PC-3 (cell line): ENCODE measurements at regions not wholly inside any gene's neighbourhood (a gene's known extent, or its start where the extent isn't known, plus 50 kb on each side); places are given as distances from the start of the nearest gene placed in this dataset.

ENCODE experiments used
- ATAC-seq: fragments of 200-7000 bp; cut with Tn5 transposase; 2 replicates; pipeline ENCODE4 v1.9.1; 2020; ENCODE audit warnings: mild to moderate bottlenecking, moderate library complexity
- BruUV-seq: library from RNA; stranded (reverse); fragments of 400-500 nt; replicated peaks from 2 replicates; lab custom pipeline; 2021; lab: Mats Ljungman, UMichigan
- CTCF ChIA-PET: fragments of 300-600 bp; sonication (Branson Sonifier 250); formaldehyde crosslinking; loops from one replicate; lab custom pipeline; 2022; ENCODE audit warnings: antibody characterized with exemption; lab: Charles Lee
- POLR2A ChIA-PET: fragments of 300-600 bp; sonication (Branson Sonifier 250); formaldehyde crosslinking; loops from one replicate; lab custom pipeline; 2022; ENCODE audit warnings: antibody characterized with exemption; ENCODE audit not compliant: unreplicated experiment; lab: Charles Lee
- DNase-seq: peaks from one replicate; pipeline ENCODE4 v3.0.0-alpha.2; 2015
- H2AFZ ChIP-seq: fragments of 300-600 bp; sonication (generic); 2 replicates; pipeline ENCODE4 v1.6.0; 2016; ENCODE audit warnings: antibody characterized with exemption, low read length
- H3F3A ChIP-seq: fragments of 300-600 bp; sonication (generic); one replicate; pipeline ENCODE4 v1.6.0; 2017; ENCODE audit warnings: antibody characterized with exemption, low read length, control low read depth, mild to moderate bottlenecking; ENCODE audit not compliant: unreplicated experiment
- H3K27ac ChIP-seq: fragments of 300-600 bp; sonication (generic); 2 replicates; pipeline ENCODE4 v1.5.1; 2016; ENCODE audit warnings: mild to moderate bottlenecking, low read length
- H3K27me3 ChIP-seq: fragments of 300-600 bp; sonication (generic); 2 replicates; pipeline ENCODE4 v1.6.1; 2016; ENCODE audit warnings: low read length, mixed read lengths
- H3K36me3 ChIP-seq: fragments of 300-600 bp; sonication (generic); 2 replicates; pipeline ENCODE4 v1.6.1; 2016; ENCODE audit warnings: low read depth, mixed run types, low read length, mixed read lengths
- H3K4me1 ChIP-seq: fragments of 300-600 bp; sonication (generic); 2 replicates; pipeline ENCODE4 v1.5.1; 2016; ENCODE audit warnings: low read length; ENCODE audit not compliant: insufficient read depth
- H3K4me2 ChIP-seq: fragments of 300-600 bp; sonication (generic); 2 replicates; pipeline ENCODE4 v1.6.0; 2016; ENCODE audit warnings: low read length
- H3K4me3 ChIP-seq: fragments of 300-600 bp; sonication (generic); 2 replicates; pipeline ENCODE4 v1.5.1; 2016; ENCODE audit warnings: mild to moderate bottlenecking, low read length, mixed read lengths
- H3K79me2 ChIP-seq: fragments of 300-600 bp; sonication (generic); 2 replicates; pipeline ENCODE4 v1.6.1; 2017; ENCODE audit warnings: low read length, mixed read lengths
- H3K9ac ChIP-seq: fragments of 300-600 bp; sonication (generic); 2 replicates; pipeline ENCODE4 v1.6.0; 2016; ENCODE audit warnings: mild to moderate bottlenecking, low read length
- H3K9me2 ChIP-seq: fragments of 300-600 bp; sonication (generic); replicated peaks from 2 replicates; pipeline ENCODE4 v1.6.1; 2016; ENCODE audit warnings: mixed run types, low read length, mixed read lengths
- H3K9me3 ChIP-seq: fragments of 300-600 bp; sonication (generic); 2 replicates; pipeline ENCODE4 v1.6.1; 2016; ENCODE audit warnings: low read length, mixed read lengths
- H4K20me1 ChIP-seq: fragments of 300-600 bp; sonication (generic); 2 replicates; pipeline ENCODE4 v1.6.1; 2016; ENCODE audit warnings: low read length, mixed read lengths
- CTCF ChIP-seq: fragments of 300-600 bp; sonication (generic); conservative IDR thresholded peaks from 2 replicates; pipeline ENCODE4 v1.5.1; 2017; ENCODE audit warnings: antibody characterized with exemption, low read depth, mild to moderate bottlenecking, low read length
- EZH2 ChIP-seq: fragments of 300-600 bp; sonication (generic); IDR thresholded peaks from one replicate; pipeline ENCODE4 v1.6.1; 2017; ENCODE audit warnings: antibody characterized with exemption, mild to moderate bottlenecking, low read length; ENCODE audit not compliant: unreplicated experiment
- EZH2phosphoT487 ChIP-seq: fragments of 300-600 bp; sonication (generic); IDR thresholded peaks from 2 replicates; pipeline ENCODE4 v1.6.1; 2018; ENCODE audit warnings: mild to moderate bottlenecking, antibody characterized with exemption, low read length, borderline replicate concordance
- intact Hi-C: fragments of 100-400 bp; cut with micrococcal nuclease; formaldehyde crosslinking; loops from 2 replicates; pipeline ENCODE4 v1.9.0; 2023

GRCh38 chr14:85960756-85961155 lies 430.8 kb downstream of the FLRT2 start:
- Histone ChIP-seq H3K79me2 (no peaks in the 10 kb centered on the region), H3K9ac (no peak overlapping the region), H3K36me3 (no peaks in the 10 kb centered on the region), H3K27me3 (no peaks in the 10 kb centered on the region), H3K4me3 (no peak overlapping the region), H3K4me1 (no peaks in the 10 kb centered on the region), H4K20me1 (no peaks in the 10 kb centered on the region), H3K27ac (no peak overlapping the region), H3K4me2 (no peak overlapping the region), H2AFZ (no peak overlapping the region), H3K9me2 (no peaks in the 10 kb centered on the region), H3K9me3 (peaks cover 16% of the 10 kb centered on the region; the same call in 1 of the 2 replicates), H3F3A (no peaks in the 10 kb centered on the region)
- DNase-seq, result no peak
- no peak for ATAC-seq
- CTCF ChIA-PET, result no interaction called here
- intact Hi-C loops, result no loop called here
- BruUV-seq, result no TSS peak
- POLR2A ChIA-PET, result no interaction called here
- TF ChIP-seq EZH2phosphoT487, result no peak
- TF ChIP-seq CTCF, result no peak
- TF ChIP-seq EZH2, result no peak

GRCh38 chr14:85959063-85959462 lies 429.1 kb downstream of the FLRT2 start:
- no peak overlapping the region for H2AFZ ChIP-seq
- TF ChIP-seq CTCF (no peak), EZH2phosphoT487 (no peak), EZH2 (no peak)
- DNase-seq (no peak), ATAC-seq (no peak)
- H3K9me3 ChIP-seq, result peaks cover 16% of the 10 kb centered on the region; the same call in 1 of the 2 replicates
- no peaks in the 10 kb centered on the region for H3K4me1 ChIP-seq
- H3K27me3 ChIP-seq, result no peaks in the 10 kb centered on the region
- BruUV-seq, result no TSS peak
- H3K9ac ChIP-seq, result no peak overlapping the region
- H3K9me2 ChIP-seq, result no peaks in the 10 kb centered on the region
- no peaks in the 10 kb centered on the region for H3K79me2 ChIP-seq
- no peaks in the 10 kb centered on the region for H3K36me3 ChIP-seq
- no peaks in the 10 kb centered on the region for H3F3A ChIP-seq
- no peak overlapping the region for H3K4me2 ChIP-seq
- no peak overlapping the region for H3K27ac ChIP-seq
- ChIA-PET CTCF (no interaction called here), POLR2A (no interaction called here)
- no peak overlapping the region for H3K4me3 ChIP-seq
- no peaks in the 10 kb centered on the region for H4K20me1 ChIP-seq
- intact Hi-C loops, result no loop called here

- ChIA-PET POLR2A (no interaction called here), CTCF (no interaction called here)
- BruUV-seq, result no TSS peak
- no peaks in the 10 kb centered on the region for H3K9me2 ChIP-seq
- ATAC-seq (no peak), DNase-seq (no peak)
- intact Hi-C loops, result no loop called here
- H3K4me1 ChIP-seq, result no peaks in the 10 kb centered on the region
- no peak for TF ChIP-seq EZH2phosphoT487
- no peak for TF ChIP-seq EZH2
- no peak for TF ChIP-seq CTCF
- no peaks in the 10 kb centered on the region for H3K36me3 ChIP-seq
- H3K9ac ChIP-seq, result no peak overlapping the region
- H3K4me3 ChIP-seq, result no peak overlapping the region
- no peaks in the 10 kb centered on the region for H3K27me3 ChIP-seq
- no peak overlapping the region for H2AFZ ChIP-seq
- no peak overlapping the region for H3K27ac ChIP-seq
- H3F3A ChIP-seq, result no peaks in the 10 kb centered on the region
- no peaks in the 10 kb centered on the region for H4K20me1 ChIP-seq
- no peaks in the 10 kb centered on the region for H3K79me2 ChIP-seq
- H3K4me2 ChIP-seq, result no peak overlapping the region
- peaks cover 16% of the 10 kb centered on the region; the same call in 1 of the 2 replicates for H3K9me3 ChIP-seq
Observed at GRCh38 chr14:85958069-85958468, 428.1 kb downstream of the FLRT2 start.
